Neural crest cell (in vitro differentiated cells): ENCODE measurements at regions not wholly inside any gene's neighbourhood (a gene's known extent, or its start where the extent isn't known, plus 50 kb on each side); places are given as distances from the start of the nearest gene placed in this dataset.

Experiments
- DNase-seq: peaks from one replicate; pipeline ENCODE4 v3.0.0; 2021; ENCODE audit warnings: low read depth, mixed read lengths, low spot score
- H3K27ac Mint-ChIP-seq: one replicate; pipeline ENCODE4 v1.8.0; 2021; ENCODE audit warnings: mild to moderate bottlenecking, mixed read lengths; ENCODE audit not compliant: unreplicated experiment
- H3K27me3 Mint-ChIP-seq: 2 replicates; pipeline ENCODE4 v1.8.0; 2021; ENCODE audit warnings: low read depth, mild to moderate bottlenecking, mixed read lengths
- H3K36me3 Mint-ChIP-seq: 2 replicates; pipeline ENCODE4 v1.8.0; 2021; ENCODE audit warnings: low read depth, mild to moderate bottlenecking, mixed read lengths
- H3K4me1 Mint-ChIP-seq: 2 replicates; pipeline ENCODE4 v1.8.0; 2021; ENCODE audit warnings: mixed read lengths
- H3K4me3 Mint-ChIP-seq: one replicate; pipeline ENCODE4 v1.8.0; 2021; ENCODE audit warnings: mild to moderate bottlenecking, mixed read lengths
- H3K9me3 Mint-ChIP-seq: 2 replicates; pipeline ENCODE4 v1.8.0; 2021; ENCODE audit warnings: mixed read lengths
- CTCF ChIP-seq: fragments of 200-600 bp; sonication (generic); conservative IDR thresholded peaks from 2 replicates; pipeline ENCODE4 v1.5.0; 2021; ENCODE audit warnings: antibody characterized with exemption, mild to moderate bottlenecking

DNA sequence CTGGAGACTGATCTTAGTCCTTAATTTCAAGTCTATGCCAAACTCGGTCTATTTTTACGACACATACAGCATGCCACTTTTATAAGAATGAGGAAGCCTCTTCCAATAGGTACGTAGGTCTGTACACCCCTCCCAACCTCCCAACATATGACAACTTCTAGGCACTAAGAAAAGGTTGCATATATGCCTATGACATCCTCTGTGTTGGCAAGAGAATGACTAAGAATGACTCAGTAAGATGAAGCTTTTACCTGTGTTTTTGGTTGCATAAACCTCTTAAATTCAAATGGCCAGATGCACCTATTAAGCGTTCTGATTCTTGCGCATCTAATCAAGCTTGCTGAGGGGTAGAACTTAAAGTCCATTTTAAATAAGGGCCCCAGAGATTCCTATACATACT, 586.4 kb upstream of the ZEB2 start:
- peaks cover 27% of the 10 kb centered on the region for H3K4me1 Mint-ChIP-seq
- H3K36me3 Mint-ChIP-seq = peaks cover 4% of the 10 kb centered on the region
- no peak for DNase-seq
- TF ChIP-seq CTCF = no peak
- H3K27me3 Mint-ChIP-seq = no peaks in the 10 kb centered on the region
- H3K4me3 Mint-ChIP-seq = no peak overlapping the region
- no peak overlapping the region for H3K27ac Mint-ChIP-seq
- peaks cover 4% of the 10 kb centered on the region for H3K9me3 Mint-ChIP-seq

DNA sequence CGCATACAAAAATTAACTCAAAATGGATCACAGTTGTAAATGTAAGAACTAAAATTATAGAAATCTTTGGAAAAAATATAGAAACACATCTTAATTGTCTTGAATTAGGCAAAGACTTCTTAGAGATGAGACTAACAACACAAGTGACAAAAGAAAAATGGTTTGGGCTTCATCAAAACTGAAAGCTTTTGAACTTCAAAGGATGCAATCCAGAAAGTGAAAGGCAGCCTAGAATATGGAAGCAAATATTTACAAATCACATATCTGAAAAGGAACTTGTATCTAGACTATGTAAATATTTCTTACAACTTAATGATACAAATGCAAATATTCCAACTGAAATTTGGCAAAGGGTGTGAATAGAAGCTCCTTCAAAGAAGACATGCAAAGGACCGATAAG, 582.8 kb upstream of the ZEB2 start:
- Mint-ChIP-seq H3K27me3 (no peaks in the 10 kb centered on the region), H3K4me1 (peaks cover 4% of the 10 kb centered on the region), H3K9me3 (peaks cover 11% of the 10 kb centered on the region), H3K4me3 (no peak overlapping the region), H3K36me3 (peaks cover 4% of the 10 kb centered on the region), H3K27ac (no peak overlapping the region)
- no peak for DNase-seq
- no peak for TF ChIP-seq CTCF

DNA sequence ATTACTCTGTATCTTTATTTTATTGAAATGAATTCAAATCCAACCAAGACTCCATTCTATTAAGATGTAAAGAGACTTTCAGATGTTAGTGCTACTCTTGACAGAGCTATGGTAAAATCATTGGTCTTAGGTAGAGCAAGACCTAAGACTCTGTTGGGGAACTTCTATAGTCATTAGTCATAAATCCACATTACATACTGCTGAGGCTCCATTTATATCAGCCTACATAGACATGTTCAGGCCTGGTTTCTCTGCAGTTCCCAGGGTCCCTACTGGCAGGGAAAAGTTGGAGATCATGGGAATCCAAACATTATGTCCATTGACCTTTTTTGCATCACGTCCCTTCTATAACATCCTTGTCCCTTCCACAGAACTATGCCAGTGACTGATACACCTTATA, 580.4 kb upstream of the ZEB2 start:
- H3K4me3 Mint-ChIP-seq = no peak overlapping the region
- no peaks in the 10 kb centered on the region for H3K27me3 Mint-ChIP-seq
- TF ChIP-seq CTCF = no peak
- H3K36me3 Mint-ChIP-seq = peaks cover 6% of the 10 kb centered on the region
- no peak overlapping the region for H3K27ac Mint-ChIP-seq
- DNase-seq = no peak
- H3K9me3 Mint-ChIP-seq = peaks cover 12% of the 10 kb centered on the region
- H3K4me1 Mint-ChIP-seq = no peaks in the 10 kb centered on the region

DNA sequence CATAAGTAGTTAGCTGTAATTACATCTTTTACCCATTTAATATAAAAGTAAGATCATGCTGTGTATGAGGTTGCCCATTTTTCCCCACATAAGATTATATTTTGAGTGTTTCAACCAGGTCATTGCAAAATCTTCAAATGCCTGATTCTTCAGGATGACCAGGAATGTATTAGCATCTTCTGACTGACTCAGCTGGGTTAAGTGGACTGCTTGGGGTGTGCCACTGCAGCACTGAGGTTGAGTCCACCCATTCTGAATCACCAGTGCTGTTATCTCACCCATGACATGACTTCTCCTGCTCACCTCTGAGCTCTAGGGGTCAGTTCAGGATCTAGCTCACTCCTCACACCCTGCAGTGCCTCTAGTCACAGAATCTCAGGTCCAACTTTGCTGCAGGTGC, 576.7 kb upstream of the ZEB2 start:
- H3K27ac Mint-ChIP-seq = no peak overlapping the region
- H3K27me3 Mint-ChIP-seq = no peaks in the 10 kb centered on the region
- peaks cover 22% of the 10 kb centered on the region for H3K9me3 Mint-ChIP-seq
- H3K4me3 Mint-ChIP-seq = no peak overlapping the region
- H3K4me1 Mint-ChIP-seq = no peaks in the 10 kb centered on the region
- no peak for DNase-seq
- TF ChIP-seq CTCF = no peak
- peaks cover 5% of the 10 kb centered on the region for H3K36me3 Mint-ChIP-seq

DNA sequence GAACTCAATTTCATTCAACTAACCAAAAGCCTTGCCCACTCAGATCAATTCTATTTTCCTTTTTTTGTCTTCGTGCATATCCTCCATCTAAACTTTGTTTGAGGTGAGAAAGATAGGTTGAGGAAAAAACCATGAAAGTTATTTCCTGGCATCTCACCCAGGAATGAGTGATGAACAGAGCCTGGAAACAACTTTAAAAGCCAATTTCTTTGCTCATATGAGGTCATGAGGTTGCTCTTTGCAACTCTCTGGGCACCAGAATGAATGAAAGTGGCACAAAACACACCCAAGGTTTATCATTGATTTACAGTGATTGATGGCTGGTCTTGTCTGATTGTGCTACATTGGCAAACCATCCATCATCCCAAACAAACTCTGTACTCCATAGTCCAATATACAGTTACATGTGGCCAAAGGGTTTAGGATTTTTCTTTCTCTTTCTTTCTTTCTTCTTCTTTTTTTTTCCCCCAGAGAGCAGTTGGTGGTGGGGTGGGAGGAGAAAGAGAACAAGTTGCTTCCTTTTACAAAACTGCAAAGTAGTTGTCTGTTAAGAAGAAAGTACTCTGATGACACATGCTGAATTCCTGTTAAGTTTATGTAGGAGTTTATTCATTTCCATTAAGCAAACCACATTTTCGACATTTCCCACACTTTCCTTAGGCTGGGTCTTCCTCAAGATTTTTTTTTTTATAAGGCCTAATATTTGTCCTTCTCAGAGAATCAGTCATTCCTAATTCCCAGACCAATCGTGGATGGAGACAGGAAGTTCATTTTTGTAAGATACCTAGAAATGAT, 575.9 kb upstream of the ZEB2 start:
- no peaks in the 10 kb centered on the region for H3K4me1 Mint-ChIP-seq
- no peak for TF ChIP-seq CTCF
- no peak overlapping the region for H3K4me3 Mint-ChIP-seq

More for the DNA sequence above, 575.9 kb upstream of the ZEB2 start:
- H3K27ac Mint-ChIP-seq = no peak overlapping the region
- no peaks in the 10 kb centered on the region for H3K27me3 Mint-ChIP-seq
- peaks cover 19% of the 10 kb centered on the region for H3K9me3 Mint-ChIP-seq
- no peak for DNase-seq
- H3K36me3 Mint-ChIP-seq = peaks cover 5% of the 10 kb centered on the region
